ENCODE measurements at regions not wholly inside any gene's neighbourhood (a gene's known extent, or its start where the extent isn't known, plus 50 kb on each side); places are given as distances from the start of the nearest gene placed in this dataset.

DNA sequence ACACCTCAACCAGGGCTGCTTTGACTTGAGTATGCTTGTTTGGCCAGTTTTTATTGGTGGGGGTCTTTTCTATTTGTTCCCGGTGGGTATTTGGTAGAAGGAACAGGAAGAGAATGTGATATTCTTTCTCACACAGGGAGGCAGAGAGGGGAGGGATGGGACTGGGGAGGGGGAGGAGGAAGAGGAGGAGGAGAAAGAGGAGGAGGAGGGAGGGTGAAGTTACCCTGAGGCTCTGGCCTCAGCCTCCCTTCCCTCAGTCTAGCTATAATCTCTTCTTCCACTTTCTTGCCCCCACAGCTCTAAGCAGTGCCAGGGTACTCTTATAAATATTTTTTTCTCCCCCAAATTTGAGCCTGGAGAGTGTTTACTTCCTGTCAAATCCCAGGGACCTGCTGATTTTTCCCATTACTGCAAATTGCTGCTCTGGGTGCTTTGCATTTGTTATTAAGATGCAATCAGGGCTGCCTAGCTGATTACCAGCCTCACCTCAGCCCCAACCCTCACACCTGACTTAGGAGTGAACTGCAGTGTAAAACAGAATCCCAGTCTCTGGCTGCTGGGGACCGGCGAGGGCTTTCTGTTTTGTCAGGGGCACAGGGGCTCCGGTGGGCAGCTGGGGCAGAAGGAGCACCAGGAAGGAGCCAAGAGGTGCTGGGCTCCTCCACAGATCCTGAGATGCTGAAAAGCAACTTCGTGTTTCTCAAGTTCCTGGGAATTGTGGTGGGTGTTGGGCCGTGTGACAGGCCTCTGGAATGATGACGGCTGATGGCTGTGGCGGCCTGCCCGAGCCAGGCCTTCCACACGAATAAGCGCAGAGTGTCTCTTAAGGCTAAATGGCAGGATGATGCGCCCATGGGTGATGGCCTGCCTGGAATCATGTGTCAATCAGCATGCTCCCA, 141.4 kb downstream of the CD83 start:
- H3K4me3 ChIP-seq = no peak overlapping the region
- no peaks in the 10 kb centered on the region for H3K36me3 ChIP-seq
- TF ChIP-seq, protein P1, sequence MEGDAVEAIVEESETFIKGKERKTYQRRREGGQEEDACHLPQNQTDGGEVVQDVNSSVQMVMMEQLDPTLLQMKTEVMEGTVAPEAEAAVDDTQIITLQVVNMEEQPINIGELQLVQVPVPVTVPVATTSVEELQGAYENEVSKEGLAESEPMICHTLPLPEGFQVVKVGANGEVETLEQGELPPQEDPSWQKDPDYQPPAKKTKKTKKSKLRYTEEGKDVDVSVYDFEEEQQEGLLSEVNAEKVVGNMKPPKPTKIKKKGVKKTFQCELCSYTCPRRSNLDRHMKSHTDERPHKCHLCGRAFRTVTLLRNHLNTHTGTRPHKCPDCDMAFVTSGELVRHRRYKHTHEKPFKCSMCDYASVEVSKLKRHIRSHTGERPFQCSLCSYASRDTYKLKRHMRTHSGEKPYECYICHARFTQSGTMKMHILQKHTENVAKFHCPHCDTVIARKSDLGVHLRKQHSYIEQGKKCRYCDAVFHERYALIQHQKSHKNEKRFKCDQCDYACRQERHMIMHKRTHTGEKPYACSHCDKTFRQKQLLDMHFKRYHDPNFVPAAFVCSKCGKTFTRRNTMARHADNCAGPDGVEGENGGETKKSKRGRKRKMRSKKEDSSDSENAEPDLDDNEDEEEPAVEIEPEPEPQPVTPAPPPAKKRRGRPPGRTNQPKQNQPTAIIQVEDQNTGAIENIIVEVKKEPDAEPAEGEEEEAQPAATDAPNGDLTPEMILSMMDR (IDR thresholded peaks at IDR 0.05) = no peak
- H3K27me3 ChIP-seq = no peaks in the 10 kb centered on the region
- peaks cover 0 to 13% of the 10 kb centered on the region in 2 donors for H3K9me3 ChIP-seq
- H3K27ac ChIP-seq = no peak overlapping the region
- no peaks in the 10 kb centered on the region for H3K4me1 ChIP-seq
- no peak for DNase-seq (ENCODE audit: low spot score)

- TF ChIP-seq, protein P1 (IDR thresholded peaks at IDR 0.05) = no peak
- Histone ChIP-seq H3K27me3 (no peaks in the 10 kb centered on the region), H3K4me1 (no peaks in the 10 kb centered on the region), H3K9me3 (peaks cover 0 to 20% of the 10 kb centered on the region in 2 donors), H3K36me3 (no peaks in the 10 kb centered on the region), H3K27ac (no peak overlapping the region), H3K4me3 (no peak overlapping the region)
- DNase-seq (ENCODE audit: low spot score) = no peak
Observed at GRCh38 chr6:14259594-14260152, 142.1 kb downstream of the CD83 start.

DNA sequence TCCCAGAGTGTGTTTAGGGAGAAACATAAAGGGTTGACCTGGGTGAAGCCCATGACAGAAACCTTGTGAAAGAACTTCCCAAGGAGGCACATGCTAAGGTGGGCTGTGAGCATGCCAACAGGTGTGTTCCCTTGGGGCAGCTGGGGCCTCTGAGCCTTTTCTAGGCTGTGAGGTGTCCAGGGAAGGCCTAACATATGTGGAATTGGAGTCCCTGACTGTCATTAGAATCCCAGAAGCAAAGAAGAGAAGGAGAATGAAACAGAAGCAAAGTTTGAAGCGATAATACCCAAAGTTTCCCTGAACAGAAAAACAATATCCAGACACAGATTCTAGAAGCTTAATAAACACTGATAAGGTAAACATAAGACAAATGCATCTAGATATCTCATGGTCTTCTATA, 143.3 kb downstream of the CD83 start:
- Histone ChIP-seq H3K9me3 (peaks cover 0 to 20% of the 10 kb centered on the region in 2 donors), H3K27me3 (no peaks in the 10 kb centered on the region), H3K4me1 (no peaks in the 10 kb centered on the region), H3K4me3 (no peak overlapping the region), H3K27ac (no peak overlapping the region), H3K36me3 (no peaks in the 10 kb centered on the region)
- DNase-seq (ENCODE audit: low spot score) = no peak
- TF ChIP-seq, protein P1 (IDR thresholded peaks at IDR 0.05) = no peak

DNA sequence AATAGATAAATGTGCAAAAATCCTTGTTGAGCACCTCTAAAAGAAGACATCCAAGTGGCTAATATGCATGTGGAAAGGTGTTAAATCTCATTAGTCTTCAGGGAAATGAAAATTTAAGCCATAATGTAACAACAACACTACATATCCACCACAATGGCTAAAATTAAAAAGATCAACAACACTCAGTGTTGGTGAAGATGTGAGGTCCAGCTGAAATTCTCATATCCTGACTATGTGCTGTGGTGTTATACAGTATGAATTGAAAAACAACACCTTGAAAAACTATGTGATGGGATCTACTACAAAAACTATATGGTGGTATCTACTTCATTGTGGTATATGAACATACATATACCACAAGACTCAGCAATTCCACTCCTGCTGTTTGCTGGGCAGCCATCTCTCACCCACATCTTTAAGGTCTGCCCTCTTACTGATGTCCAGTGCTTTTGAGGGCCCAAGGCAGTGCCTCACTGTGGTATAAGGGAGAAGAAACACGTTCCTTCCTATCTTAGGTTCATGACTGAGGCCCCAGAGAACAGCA, 146.4 kb downstream of the CD83 start:
- H3K27me3 ChIP-seq = no peaks in the 10 kb centered on the region
- H3K9me3 ChIP-seq = peaks cover 0 to 20% of the 10 kb centered on the region in 2 donors
- DNase-seq (ENCODE audit: low spot score) = no peak
- TF ChIP-seq, protein P1 (IDR thresholded peaks at IDR 0.05) = no peak
- no peak overlapping the region for H3K27ac ChIP-seq
- no peak overlapping the region for H3K4me3 ChIP-seq
- no peaks in the 10 kb centered on the region for H3K36me3 ChIP-seq
- H3K4me1 ChIP-seq = no peaks in the 10 kb centered on the region

DNA sequence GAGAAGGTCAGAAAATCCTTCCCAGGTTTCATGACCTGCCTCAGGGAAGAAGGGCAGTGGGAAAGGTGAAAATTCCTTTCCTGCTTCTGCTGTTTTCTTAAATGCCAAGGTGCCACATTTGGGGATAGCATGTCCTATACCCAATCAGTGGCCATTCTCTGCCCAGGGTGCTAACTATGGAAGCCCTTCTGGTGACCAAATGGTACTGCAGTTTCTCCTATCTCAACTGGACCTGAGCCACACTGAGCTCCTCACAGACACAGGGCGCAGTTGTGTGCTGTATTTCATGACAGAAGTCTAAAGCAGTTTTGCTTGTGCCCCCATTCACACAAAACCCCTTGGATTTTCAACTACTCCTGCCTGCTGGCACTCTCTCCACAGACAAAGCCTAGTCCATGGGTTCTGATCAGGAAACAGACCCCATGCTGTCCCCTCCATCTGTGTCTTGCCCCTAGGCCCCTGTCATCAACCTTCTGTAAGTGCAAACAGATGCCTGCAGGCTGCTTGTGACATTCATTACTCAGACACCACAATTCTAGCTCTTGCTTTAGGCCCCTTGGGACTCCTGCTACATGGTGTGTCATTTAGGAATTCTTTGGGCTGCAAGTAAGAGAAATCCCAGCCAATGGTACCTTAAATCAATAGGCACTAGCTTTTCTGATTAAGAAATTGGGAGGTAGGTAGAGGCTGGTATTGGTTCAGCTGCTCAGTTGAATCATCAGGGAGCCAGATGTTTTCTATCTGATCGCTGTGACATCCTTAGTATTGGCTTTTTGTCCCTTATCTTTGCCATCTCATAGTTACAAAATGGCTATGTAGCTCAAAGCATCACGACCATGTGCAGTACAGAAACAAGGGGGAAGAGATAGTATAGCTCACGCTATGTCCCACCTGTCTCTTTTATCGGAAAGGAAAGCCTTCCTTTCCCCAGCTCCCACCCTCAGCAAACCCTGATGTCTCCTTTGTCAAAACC, 147.8 kb downstream of the CD83 start:
- DNase-seq (ENCODE audit: low spot score) = no peak
- H3K27ac ChIP-seq = no peak overlapping the region
- no peaks in the 10 kb centered on the region for H3K27me3 ChIP-seq
- H3K4me1 ChIP-seq = no peaks in the 10 kb centered on the region
- no peaks in the 10 kb centered on the region for H3K36me3 ChIP-seq
- peaks cover 0 to 20% of the 10 kb centered on the region in 2 donors for H3K9me3 ChIP-seq
- no peak overlapping the region for H3K4me3 ChIP-seq
- TF ChIP-seq, protein P1 (IDR thresholded peaks at IDR 0.05) = no peak

Data from right atrium auricular region (tissue), 2 donors.